HCT116 (cell line): ENCODE measurements at regions not wholly inside any gene's neighbourhood (a gene's known extent, or its start where the extent isn't known, plus 50 kb on each side); places are given as distances from the start of the nearest gene placed in this dataset.

Experiments used
- CEBPB ChIP-seq: IDR thresholded peaks from 2 replicates; pipeline ENCODE4 v1.6.1; 2012; ENCODE audit warnings: low read depth
- EZH2 ChIP-seq: fragments of 200-600 bp; sonication (generic); IDR thresholded peaks from 2 replicates; pipeline ENCODE4 v1.6.1; 2017; ENCODE audit warnings: antibody characterized with exemption, mixed run types
- FOSL1 ChIP-seq: IDR thresholded peaks from 2 replicates; pipeline ENCODE4 v1.6.1; 2012; ENCODE audit warnings: low read depth
- POLR2A ChIP-seq: IDR thresholded peaks from 2 replicates; pipeline ENCODE4 v1.7.0; 2011; ENCODE audit warnings: borderline replicate concordance; ENCODE audit not compliant: insufficient read depth, insufficient read length; ENCODE audit errors: extremely low read depth
- POLR2AphosphoS5 ChIP-seq: IDR thresholded peaks from 2 replicates; pipeline ENCODE4 v1.6.1; 2011; ENCODE audit warnings: mild to moderate bottlenecking, low read depth, low read length, moderate library complexity
- SIN3A ChIP-seq: IDR thresholded peaks from 2 replicates; pipeline ENCODE4 v1.6.1; 2012; ENCODE audit warnings: low read depth
- TCF7L2 ChIP-seq: IDR thresholded peaks from 2 replicates; pipeline ENCODE4 v1.7.0; 2011; ENCODE audit warnings: borderline replicate concordance, inconsistent platforms; ENCODE audit not compliant: insufficient read depth, insufficient read length; ENCODE audit errors: extremely low read depth
- TF ChIP-seq, protein P1 (sequence below), 3 experiments: fragments of 200-600 bp in 1 of 3; sonication (generic) in 1 of 3; IDR thresholded peaks in 2 of 3; conservative IDR thresholded peaks in 1 of 3; 2 replicates each; pipeline ENCODE4 v1.5.1; 2012 to 2017; ENCODE audit warnings: low read depth in 2 of 3, low read length in 2 of 3, antibody characterized with exemption in 1 of 3, borderline replicate concordance in 1 of 3, control low read depth in 1 of 3, mild to moderate bottlenecking in 1 of 3, mixed read lengths in 1 of 3, mixed run types in 1 of 3, moderate library complexity in 1 of 3; ENCODE audit not compliant: insufficient read depth in 1 of 3
- TF ChIP-seq, protein P2 (sequence below): IDR thresholded peaks from 2 replicates; pipeline ENCODE4 v1.6.1; 2012; ENCODE audit warnings: low read depth
- TF ChIP-seq, protein P3 (sequence below): IDR thresholded peaks from 2 replicates; pipeline ENCODE4 v1.6.1; 2011; ENCODE audit warnings: mild to moderate bottlenecking, low read length, moderate library complexity; ENCODE audit not compliant: insufficient replicate concordance; ENCODE audit errors: extremely low read depth

DNA sequence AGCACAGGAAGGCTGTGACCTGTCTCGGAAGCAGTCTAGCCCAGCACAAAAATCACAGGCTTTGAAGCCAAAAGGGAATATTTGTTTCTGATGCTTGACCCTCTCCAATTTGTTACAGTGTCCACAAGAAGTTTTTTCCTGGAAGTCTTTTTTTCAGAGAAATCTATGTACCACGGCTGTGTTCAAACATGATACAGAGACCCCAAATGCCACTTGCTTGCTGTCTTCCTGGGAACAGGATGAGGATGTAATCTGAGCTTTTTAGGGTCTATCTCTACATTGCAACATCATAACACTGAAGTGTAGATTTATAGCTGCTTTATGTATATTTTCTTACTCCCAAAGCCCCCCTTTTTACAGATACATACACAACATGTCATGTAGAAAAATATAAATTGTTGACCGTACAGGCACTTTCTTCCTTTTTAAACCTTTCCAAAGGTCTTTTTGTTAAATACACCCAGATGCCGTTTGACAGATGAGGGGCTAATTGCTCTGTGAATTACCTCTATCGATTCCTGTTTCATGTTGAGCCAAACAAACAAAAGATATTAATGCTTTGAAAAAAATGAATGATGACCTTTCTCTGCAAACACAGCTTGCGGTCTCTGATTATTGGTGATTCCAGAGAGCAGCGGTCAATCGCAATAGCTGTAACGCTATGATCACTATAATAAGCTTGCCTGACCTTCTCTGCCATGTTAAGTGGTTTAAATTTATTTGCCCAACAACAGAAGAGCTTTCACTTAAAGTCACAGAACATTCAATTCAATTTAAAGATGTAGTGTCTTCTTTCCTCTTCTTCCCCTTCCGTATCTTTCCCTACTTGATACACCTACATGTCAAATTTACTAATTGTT, 875.9 kb upstream of the NR2F2 start:
- TF ChIP-seq EZH2, result no peak
- TF ChIP-seq, protein P1, sequence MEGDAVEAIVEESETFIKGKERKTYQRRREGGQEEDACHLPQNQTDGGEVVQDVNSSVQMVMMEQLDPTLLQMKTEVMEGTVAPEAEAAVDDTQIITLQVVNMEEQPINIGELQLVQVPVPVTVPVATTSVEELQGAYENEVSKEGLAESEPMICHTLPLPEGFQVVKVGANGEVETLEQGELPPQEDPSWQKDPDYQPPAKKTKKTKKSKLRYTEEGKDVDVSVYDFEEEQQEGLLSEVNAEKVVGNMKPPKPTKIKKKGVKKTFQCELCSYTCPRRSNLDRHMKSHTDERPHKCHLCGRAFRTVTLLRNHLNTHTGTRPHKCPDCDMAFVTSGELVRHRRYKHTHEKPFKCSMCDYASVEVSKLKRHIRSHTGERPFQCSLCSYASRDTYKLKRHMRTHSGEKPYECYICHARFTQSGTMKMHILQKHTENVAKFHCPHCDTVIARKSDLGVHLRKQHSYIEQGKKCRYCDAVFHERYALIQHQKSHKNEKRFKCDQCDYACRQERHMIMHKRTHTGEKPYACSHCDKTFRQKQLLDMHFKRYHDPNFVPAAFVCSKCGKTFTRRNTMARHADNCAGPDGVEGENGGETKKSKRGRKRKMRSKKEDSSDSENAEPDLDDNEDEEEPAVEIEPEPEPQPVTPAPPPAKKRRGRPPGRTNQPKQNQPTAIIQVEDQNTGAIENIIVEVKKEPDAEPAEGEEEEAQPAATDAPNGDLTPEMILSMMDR (IDR thresholded peaks at IDR 0.05 in 2 of 3, conservative IDR thresholded peaks at IDR 0.05 in 1 of 3; ENCODE audit: borderline replicate concordance in 1 of 3, insufficient read depth in 1 of 3, low read depth in 2 of 3, low read length in 2 of 3), result no peak
- TF ChIP-seq, protein P2, sequence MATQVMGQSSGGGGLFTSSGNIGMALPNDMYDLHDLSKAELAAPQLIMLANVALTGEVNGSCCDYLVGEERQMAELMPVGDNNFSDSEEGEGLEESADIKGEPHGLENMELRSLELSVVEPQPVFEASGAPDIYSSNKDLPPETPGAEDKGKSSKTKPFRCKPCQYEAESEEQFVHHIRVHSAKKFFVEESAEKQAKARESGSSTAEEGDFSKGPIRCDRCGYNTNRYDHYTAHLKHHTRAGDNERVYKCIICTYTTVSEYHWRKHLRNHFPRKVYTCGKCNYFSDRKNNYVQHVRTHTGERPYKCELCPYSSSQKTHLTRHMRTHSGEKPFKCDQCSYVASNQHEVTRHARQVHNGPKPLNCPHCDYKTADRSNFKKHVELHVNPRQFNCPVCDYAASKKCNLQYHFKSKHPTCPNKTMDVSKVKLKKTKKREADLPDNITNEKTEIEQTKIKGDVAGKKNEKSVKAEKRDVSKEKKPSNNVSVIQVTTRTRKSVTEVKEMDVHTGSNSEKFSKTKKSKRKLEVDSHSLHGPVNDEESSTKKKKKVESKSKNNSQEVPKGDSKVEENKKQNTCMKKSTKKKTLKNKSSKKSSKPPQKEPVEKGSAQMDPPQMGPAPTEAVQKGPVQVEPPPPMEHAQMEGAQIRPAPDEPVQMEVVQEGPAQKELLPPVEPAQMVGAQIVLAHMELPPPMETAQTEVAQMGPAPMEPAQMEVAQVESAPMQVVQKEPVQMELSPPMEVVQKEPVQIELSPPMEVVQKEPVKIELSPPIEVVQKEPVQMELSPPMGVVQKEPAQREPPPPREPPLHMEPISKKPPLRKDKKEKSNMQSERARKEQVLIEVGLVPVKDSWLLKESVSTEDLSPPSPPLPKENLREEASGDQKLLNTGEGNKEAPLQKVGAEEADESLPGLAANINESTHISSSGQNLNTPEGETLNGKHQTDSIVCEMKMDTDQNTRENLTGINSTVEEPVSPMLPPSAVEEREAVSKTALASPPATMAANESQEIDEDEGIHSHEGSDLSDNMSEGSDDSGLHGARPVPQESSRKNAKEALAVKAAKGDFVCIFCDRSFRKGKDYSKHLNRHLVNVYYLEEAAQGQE, result no peak
- no peak for TF ChIP-seq SIN3A
- TF ChIP-seq CEBPB, result no peak
- TF ChIP-seq POLR2A, result no peak
- TF ChIP-seq, protein P3, sequence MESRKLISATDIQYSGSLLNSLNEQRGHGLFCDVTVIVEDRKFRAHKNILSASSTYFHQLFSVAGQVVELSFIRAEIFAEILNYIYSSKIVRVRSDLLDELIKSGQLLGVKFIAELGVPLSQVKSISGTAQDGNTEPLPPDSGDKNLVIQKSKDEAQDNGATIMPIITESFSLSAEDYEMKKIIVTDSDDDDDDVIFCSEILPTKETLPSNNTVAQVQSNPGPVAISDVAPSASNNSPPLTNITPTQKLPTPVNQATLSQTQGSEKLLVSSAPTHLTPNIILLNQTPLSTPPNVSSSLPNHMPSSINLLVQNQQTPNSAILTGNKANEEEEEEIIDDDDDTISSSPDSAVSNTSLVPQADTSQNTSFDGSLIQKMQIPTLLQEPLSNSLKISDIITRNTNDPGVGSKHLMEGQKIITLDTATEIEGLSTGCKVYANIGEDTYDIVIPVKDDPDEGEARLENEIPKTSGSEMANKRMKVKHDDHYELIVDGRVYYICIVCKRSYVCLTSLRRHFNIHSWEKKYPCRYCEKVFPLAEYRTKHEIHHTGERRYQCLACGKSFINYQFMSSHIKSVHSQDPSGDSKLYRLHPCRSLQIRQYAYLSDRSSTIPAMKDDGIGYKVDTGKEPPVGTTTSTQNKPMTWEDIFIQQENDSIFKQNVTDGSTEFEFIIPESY, result no peak
- TF ChIP-seq TCF7L2, result no peak
- TF ChIP-seq POLR2AphosphoS5, result no peak
- TF ChIP-seq FOSL1, result no peak
